Astrocyte of the cerebellum (primary cell): ENCODE measurements at regions not wholly inside any gene's neighbourhood (a gene's known extent, or its start where the extent isn't known, plus 50 kb on each side); places are given as distances from the start of the nearest gene placed in this dataset.

Experiments
- DNase-seq: peaks from one replicate; pipeline ENCODE4 v3.0.0-alpha.2; 2011; ENCODE audit warnings: low read depth
- H3K4me3 ChIP-seq: 2 replicates; pipeline ENCODE4 v1.5.1; 2011; ENCODE audit warnings: mild to moderate bottlenecking, low read depth, low read length, moderate library complexity
- CTCF ChIP-seq: IDR thresholded peaks from 2 replicates; pipeline ENCODE4 v1.5.1; 2012; ENCODE audit warnings: low read length, low read depth, moderate library complexity, mild to moderate bottlenecking; ENCODE audit errors: missing control alignments
- in situ Hi-C: cut with HindIII; loops from 2 replicates; pipeline ENCODE4 v1.10.0; 2017; ENCODE audit warnings: low sequenced_read_pairs

GRCh38 chr17:77011173-77012011 is 129.4 kb upstream of the SEC14L1 start:
- TF ChIP-seq CTCF = peak; percentile 68
- peak; percentile 32 for DNase-seq
- in situ Hi-C loops = no loop called here
- H3K4me3 ChIP-seq = no peak overlapping the region

DNA sequence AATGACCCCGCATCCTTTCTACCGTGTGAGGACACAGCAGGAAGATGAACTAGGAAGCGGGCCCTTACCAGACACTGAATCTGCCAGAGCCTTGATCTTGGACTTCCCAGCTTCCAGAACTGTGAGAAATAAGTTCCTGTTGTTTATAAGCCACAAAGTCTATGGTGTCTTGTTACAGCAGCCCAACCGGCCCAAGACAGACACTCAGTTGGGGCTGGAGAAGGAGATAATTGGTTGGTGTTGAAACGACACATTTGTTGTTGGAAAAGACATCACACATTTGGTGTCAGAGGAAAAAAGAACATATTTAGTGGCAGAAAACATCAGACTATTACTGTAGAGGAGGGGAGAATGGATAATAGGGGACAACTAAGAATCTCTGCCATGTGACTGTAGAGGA is 122.3 kb upstream of the SEC14L1 start:
- no peak overlapping the region for H3K4me3 ChIP-seq
- DNase-seq = no peak
- no peak for TF ChIP-seq CTCF
- in situ Hi-C loops = no loop called here

GRCh38 chr17:77019893-77020379 is 120.8 kb upstream of the SEC14L1 start:
- no peak for TF ChIP-seq CTCF
- no peak overlapping the region for H3K4me3 ChIP-seq
- in situ Hi-C loops = no loop called here
- no peak for DNase-seq

DNA sequence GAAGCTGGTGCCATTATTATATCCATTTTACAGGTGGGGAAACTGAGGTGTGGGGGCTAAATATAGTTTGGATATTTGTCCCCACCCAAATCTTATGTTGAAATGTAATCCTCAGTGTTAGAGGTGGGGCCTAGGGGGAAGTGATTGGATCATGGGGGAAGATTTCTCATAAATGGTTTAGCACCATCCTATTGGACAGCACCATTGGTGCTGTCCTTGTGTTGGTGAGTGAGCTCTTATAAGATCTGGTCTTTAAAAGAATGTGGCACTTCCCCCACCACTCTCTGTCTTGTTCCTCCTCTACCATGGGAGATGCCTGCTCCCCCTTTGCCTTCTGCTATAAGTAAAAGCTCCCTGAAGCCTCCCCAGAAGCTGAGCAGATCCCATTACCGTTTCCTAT is 119.8 kb upstream of the SEC14L1 start:
- no peak for DNase-seq
- no peak for TF ChIP-seq CTCF
- H3K4me3 ChIP-seq = no peak overlapping the region
- in situ Hi-C loops = no loop called here

DNA sequence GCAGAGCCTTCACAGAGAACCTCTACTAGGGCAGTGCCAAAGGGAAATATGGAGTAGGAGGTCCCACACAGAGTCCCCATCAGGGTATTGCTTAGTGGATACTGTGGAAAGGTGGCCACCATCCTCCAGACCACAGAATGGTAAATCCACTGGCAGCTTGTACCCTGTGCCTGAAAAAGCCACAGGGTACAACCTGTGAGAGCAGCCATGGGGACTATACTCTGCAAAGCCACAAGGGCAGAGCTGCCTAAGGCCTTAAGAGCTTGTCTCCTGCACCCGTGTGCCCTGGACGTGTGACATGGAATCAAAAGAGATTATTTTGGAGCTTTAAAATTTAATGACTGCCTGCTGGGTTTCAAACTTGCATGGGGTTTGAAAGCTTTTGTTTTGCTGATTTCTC is 118.0 kb upstream of the SEC14L1 start:
- no peak for TF ChIP-seq CTCF
- DNase-seq = no peak
- in situ Hi-C loops = no loop called here
- H3K4me3 ChIP-seq = no peak overlapping the region

DNA sequence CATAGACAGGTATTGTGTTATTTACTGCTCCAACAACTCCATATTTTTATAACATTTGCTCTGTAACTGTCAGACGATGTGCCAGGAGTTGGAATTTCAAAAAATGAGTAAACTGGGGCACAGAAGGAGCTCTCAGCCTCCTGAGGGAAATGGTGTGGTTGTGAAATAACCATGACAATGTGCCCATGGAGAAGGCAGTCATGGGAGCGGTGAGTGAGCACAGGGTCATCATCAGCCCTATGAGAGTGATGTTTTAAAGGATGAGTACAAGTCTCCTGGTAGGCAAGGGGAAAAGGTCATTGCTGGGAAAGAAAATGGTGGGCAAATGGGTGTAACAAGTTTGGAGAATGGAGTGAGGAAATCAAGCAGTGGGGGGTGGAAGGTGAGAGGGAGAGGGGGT is 115.0 kb upstream of the SEC14L1 start:
- no peak for TF ChIP-seq CTCF
- no peak overlapping the region for H3K4me3 ChIP-seq
- no peak for DNase-seq
- in situ Hi-C loops = no loop called here
